Astrocyte of the cerebellum (primary cell): ENCODE measurements at regions not wholly inside any gene's neighbourhood (a gene's known extent, or its start where the extent isn't known, plus 50 kb on each side); places are given as distances from the start of the nearest gene placed in this dataset.

ENCODE experiments used
- DNase-seq: peaks from one replicate; pipeline ENCODE4 v3.0.0-alpha.2; 2011; ENCODE audit warnings: low read depth
- H3K4me3 ChIP-seq: 2 replicates; pipeline ENCODE4 v1.5.1; 2011; ENCODE audit warnings: mild to moderate bottlenecking, low read depth, low read length, moderate library complexity
- CTCF ChIP-seq: IDR thresholded peaks from 2 replicates; pipeline ENCODE4 v1.5.1; 2012; ENCODE audit warnings: low read length, low read depth, moderate library complexity, mild to moderate bottlenecking; ENCODE audit errors: missing control alignments
- in situ Hi-C: cut with HindIII; loops from 2 replicates; pipeline ENCODE4 v1.10.0; 2017; ENCODE audit warnings: low sequenced_read_pairs

GRCh38 chr14:105931808-105932483, 405.6 kb downstream of the TMEM121 start:
- in situ Hi-C loops, result no loop called here
- DNase-seq, result no peak
- no peak overlapping the region for H3K4me3 ChIP-seq
- TF ChIP-seq CTCF, result no peak

- no peak for TF ChIP-seq CTCF
- DNase-seq, result no peak
- in situ Hi-C loops, result no loop called here
- no peak overlapping the region for H3K4me3 ChIP-seq
Measured at GRCh38 chr14:105933238-105933637, 406.9 kb downstream of the TMEM121 start.

- no peak for TF ChIP-seq CTCF
- no peak for DNase-seq
- H3K4me3 ChIP-seq, result no peak overlapping the region
- in situ Hi-C loops, result no loop called here
Measured at GRCh38 chr14:105935384-105935783, 409.0 kb downstream of the TMEM121 start.

GRCh38 chr14:105937253-105938054, 411.1 kb downstream of the TMEM121 start:
- DNase-seq, result no peak
- no peak for TF ChIP-seq CTCF
- H3K4me3 ChIP-seq, result no peak overlapping the region
- in situ Hi-C loops, result no loop called here

GRCh38 chr14:105938055-105938863, 411.9 kb downstream of the TMEM121 start:
- no peak for TF ChIP-seq CTCF
- DNase-seq, result no peak
- H3K4me3 ChIP-seq, result no peak overlapping the region
- in situ Hi-C loops, result no loop called here

GRCh38 chr14:105938959-105939358, 412.6 kb downstream of the TMEM121 start:
- TF ChIP-seq CTCF, result no peak
- in situ Hi-C loops, result no loop called here
- DNase-seq, result no peak

More at GRCh38 chr14:105938959-105939358, 412.6 kb downstream of the TMEM121 start:
- no peak overlapping the region for H3K4me3 ChIP-seq
